B cell (primary cell): ENCODE measurements at regions not wholly inside any gene's neighbourhood (a gene's known extent, or its start where the extent isn't known, plus 50 kb on each side); places are given as distances from the start of the nearest gene placed in this dataset.

Experiments used
- ATAC-seq: fragments of 200-7000 bp; cut with Tn5 transposase; one replicate; pipeline ENCODE4 v1.10.0; 2021; ENCODE audit warnings: low read depth, mild to moderate bottlenecking, moderate number of reproducible peaks, moderate library complexity
- CTCF ChIA-PET: fragments of 350-600 bp; sonication (Branson Sonifier 250); formaldehyde crosslinking; loops from one replicate; lab custom pipeline; 2021; ENCODE audit warnings: antibody characterized with exemption, inconsistent platforms; lab: Charles Lee
- POLR2A ChIA-PET: fragments of 350-600 bp; sonication (Branson Sonifier 250); formaldehyde crosslinking; loops from one replicate; lab custom pipeline; 2021; ENCODE audit warnings: antibody characterized with exemption; lab: Charles Lee
- DNase-seq: peaks from one replicate; pipeline ENCODE4 v3.0.0; 2013
- H2AFZ ChIP-seq: 2 replicates; pipeline ENCODE4 v1.6.1; 2012; ENCODE audit warnings: mild to moderate bottlenecking, low read depth, low read length; ENCODE audit not compliant: insufficient read depth, poor library complexity, severe bottlenecking
- H3K27ac ChIP-seq, 2 donors: 1 replicate in 1 of 2; 2 replicates in 1 of 2; pipeline ENCODE4 v1.5.1; 2012 to 2013; ENCODE audit warnings: low read length in 2 of 2, mild to moderate bottlenecking in 2 of 2, moderate library complexity in 1 of 2
- H3K27me3 ChIP-seq, 4 experiments: fragments of 200-600 bp in 1 of 4; sonication (generic) in 1 of 4; replicated peaks in 1 of 4; 1 replicate in 2 of 4; 2 replicates in 2 of 4; pipeline versions ENCODE4 v1.6.1 to v1.7.0; 2013 to 2016; ENCODE audit warnings: low read length in 3 of 4, mild to moderate bottlenecking in 2 of 4, mixed read lengths in 1 of 4, moderate library complexity in 1 of 4; ENCODE audit not compliant: insufficient read depth in 4 of 4, control insufficient read depth in 3 of 4; ENCODE audit errors: control extremely low read depth in 1 of 4
- H3K36me3 ChIP-seq, 2 experiments: replicated peaks in 1 of 2; 1 replicate in 1 of 2; 2 replicates in 1 of 2; pipeline versions ENCODE4 v1.6.1 to v1.7.1; 2013; ENCODE audit warnings: low read length in 1 of 2; ENCODE audit not compliant: insufficient read depth in 2 of 2, control insufficient read depth in 1 of 2; ENCODE audit errors: control extremely low read depth in 1 of 2, extremely low read depth in 1 of 2
- H3K4me1 ChIP-seq, 2 donors: fragments of 200-600 bp in 1 of 2; sonication (generic) in 1 of 2; 1 replicate in 1 of 2; 2 replicates in 1 of 2; pipeline versions ENCODE4 v1.5.1 to v1.6.1; 2013 to 2017; ENCODE audit warnings: low read length in 2 of 2; ENCODE audit not compliant: control insufficient read depth in 2 of 2, insufficient read depth in 2 of 2
- H3K4me2 ChIP-seq: replicated peaks from 2 replicates; pipeline ENCODE3; 2012; ENCODE audit warnings: mild to moderate bottlenecking, low read depth, low read length; ENCODE audit not compliant: poor library complexity, severe bottlenecking
- H3K4me3 ChIP-seq, 5 experiments: fragments of 200-600 bp in 1 of 5; sonication (generic) in 1 of 5; 1 replicate in 3 of 5; 2 replicates in 2 of 5; pipeline versions ENCODE4 v1.5.1 to v1.7.0; 2011 to 2016; ENCODE audit warnings: low read length in 4 of 5, mild to moderate bottlenecking in 4 of 5, low read depth in 2 of 5, control low read depth in 1 of 5, moderate library complexity in 1 of 5; ENCODE audit not compliant: insufficient read depth in 1 of 5; ENCODE audit errors: control extremely low read depth in 1 of 5, extremely low read depth in 1 of 5
- H3K79me2 ChIP-seq: fragments of 200-600 bp; sonication (generic); one replicate; pipeline ENCODE4 v1.6.0; 2016; ENCODE audit warnings: low read length; ENCODE audit not compliant: control insufficient read depth, insufficient read depth
- H3K9ac ChIP-seq: fragments of 200-600 bp; sonication (generic); 2 replicates; pipeline ENCODE4 v1.6.1; 2017; ENCODE audit warnings: mild to moderate bottlenecking, low read length, moderate library complexity
- H3K9me3 ChIP-seq, 3 donors: one replicate each; pipeline versions ENCODE4 v1.6.1 to v1.7.1; 2013; ENCODE audit warnings: low read length in 2 of 3; ENCODE audit not compliant: control insufficient read depth in 2 of 3, insufficient read depth in 1 of 3; ENCODE audit errors: control extremely low read depth in 1 of 3
- H4K20me1 ChIP-seq: 2 replicates; pipeline ENCODE4 v1.6.0; 2012; ENCODE audit warnings: mild to moderate bottlenecking, low read length; ENCODE audit not compliant: insufficient read depth, control insufficient read depth, poor library complexity, severe bottlenecking
- H3K27ac Mint-ChIP-seq: one replicate; pipeline ENCODE4 v1.8.0; 2021; ENCODE audit warnings: mixed read lengths
- H3K27me3 Mint-ChIP-seq: one replicate; pipeline ENCODE4 v1.8.0; 2021; ENCODE audit warnings: mixed read lengths
- H3K4me1 Mint-ChIP-seq: one replicate; pipeline ENCODE4 v1.8.0; 2021; ENCODE audit warnings: mixed read lengths
- H3K4me3 Mint-ChIP-seq: one replicate; pipeline ENCODE4 v1.8.0; 2021; ENCODE audit warnings: mixed read lengths
- H3K9me3 Mint-ChIP-seq: one replicate; pipeline ENCODE4 v1.8.0; 2022; ENCODE audit warnings: mixed read lengths; ENCODE audit not compliant: insufficient read depth
- CTCF ChIP-seq: fragments of 200-600 bp; IDR thresholded peaks from one replicate; pipeline ENCODE4 v1.8.0; 2022; ENCODE audit warnings: antibody characterized with exemption, mild to moderate bottlenecking
- EZH2 ChIP-seq: IDR thresholded peaks from 2 replicates; pipeline ENCODE4 v1.6.1; 2012; ENCODE audit warnings: borderline replicate concordance, low read depth, mild to moderate bottlenecking, moderate library complexity, low read length; ENCODE audit not compliant: insufficient read depth, poor library complexity, severe bottlenecking
- WGBS: methylation state at CpG from one replicate; pipeline ENCODE4 v1.1.5; 2013; ENCODE audit warnings: missing lambda C conversion rate; ENCODE audit not compliant: insufficient coverage; 5-methylcytosine and 5-hydroxymethylcytosine counted together
- intact Hi-C: fragments of 100-400 bp; cut with micrococcal nuclease; formaldehyde crosslinking; loops from one replicate; pipeline ENCODE4 v1.10.0; 2022

GRCh38 chr14:38490273-38490672 lies 234.4 kb upstream of the CLEC14A start:
- ATAC-seq = no peak
- Histone ChIP-seq H3K9ac (no peak overlapping the region), H3K4me3 (no peak overlapping the region), H4K20me1 (no peaks in the 10 kb centered on the region), H3K4me1 (no peaks in the 10 kb centered on the region), H3K27me3 (no peaks in the 10 kb centered on the region), H3K27ac (no peak overlapping the region), H2AFZ (no peak overlapping the region), H3K79me2 (no peaks in the 10 kb centered on the region), H3K9me3 (no peaks in the 10 kb centered on the region), H3K36me3 (no peaks in the 10 kb centered on the region), H3K4me2 (no peak overlapping the region)
- ChIA-PET POLR2A (no interaction called here), CTCF (no interaction called here)
- intact Hi-C loops = no loop called here
- no peak overlapping the region for H3K27ac Mint-ChIP-seq
- no peak overlapping the region for H3K4me3 Mint-ChIP-seq
- DNase-seq = no peak
- H3K9me3 Mint-ChIP-seq = peaks cover 20% of the 10 kb centered on the region
- TF ChIP-seq CTCF = no peak
- TF ChIP-seq EZH2 = no peak
- H3K4me1 Mint-ChIP-seq = no peaks in the 10 kb centered on the region
- no peaks in the 10 kb centered on the region for H3K27me3 Mint-ChIP-seq

GRCh38 chr14:38485026-38485425 lies 229.1 kb upstream of the CLEC14A start:
- no peak for TF ChIP-seq EZH2
- TF ChIP-seq CTCF = no peak
- Histone ChIP-seq H3K36me3 (no peaks in the 10 kb centered on the region), H3K27me3 (no peaks in the 10 kb centered on the region), H3K9ac (no peak overlapping the region), H3K79me2 (no peaks in the 10 kb centered on the region), H3K27ac (no peak overlapping the region), H3K9me3 (no peaks in the 10 kb centered on the region), H4K20me1 (no peaks in the 10 kb centered on the region), H3K4me1 (no peaks in the 10 kb centered on the region), H3K4me3 (no peak overlapping the region), H2AFZ (no peak overlapping the region), H3K4me2 (no peak overlapping the region)
- no peak overlapping the region for H3K27ac Mint-ChIP-seq
- intact Hi-C loops = no loop called here
- no peak overlapping the region for H3K4me3 Mint-ChIP-seq
- peaks cover 5% of the 10 kb centered on the region for H3K9me3 Mint-ChIP-seq
- H3K27me3 Mint-ChIP-seq = no peaks in the 10 kb centered on the region
- CTCF ChIA-PET = no interaction called here
- WGBS = 100% methylated on average over 1 of the region's 2 CpGs
- no peaks in the 10 kb centered on the region for H3K4me1 Mint-ChIP-seq
- ATAC-seq = no peak
- POLR2A ChIA-PET = no interaction called here
- DNase-seq = no peak
